HG03045 (cell line): ENCODE measurements at regions not wholly inside any gene's neighbourhood (a gene's known extent, or its start where the extent isn't known, plus 50 kb on each side); places are given as distances from the start of the nearest gene placed in this dataset.

Experiments
- ATAC-seq: cut with Tn5 transposase; IDR thresholded peaks from one replicate; pipeline ENCODE4 v1.9.1; 2021; ENCODE audit warnings: mild to moderate bottlenecking, moderate library complexity; ENCODE audit not compliant: unreplicated experiment

- ATAC-seq = no peak
Measured at GRCh38 chr16:62137996-62138395, 101.8 kb upstream of the CDH8 start.

- ATAC-seq = no peak
Measured at GRCh38 chr16:62135911-62136310, 99.7 kb upstream of the CDH8 start.

- no peak for ATAC-seq
Measured at GRCh38 chr16:62135446-62135845, 99.2 kb upstream of the CDH8 start.

- ATAC-seq = no peak
Measured at GRCh38 chr16:62130101-62130500, 93.9 kb upstream of the CDH8 start.

GRCh38 chr16:62105244-62105643, 69.0 kb upstream of the CDH8 start:
- no peak for ATAC-seq

- no peak for ATAC-seq
Measured at GRCh38 chr16:62102588-62102987, 66.3 kb upstream of the CDH8 start.

GRCh38 chr16:62100651-62101050, 64.4 kb upstream of the CDH8 start:
- ATAC-seq = no peak

- ATAC-seq = no peak
Measured at GRCh38 chr16:62089715-62090114, 53.5 kb upstream of the CDH8 start.

GRCh38 chr16:62088731-62089410, 52.6 kb upstream of the CDH8 start:
- no peak for ATAC-seq
